SK-N-SH (cell line): ENCODE measurements at regions not wholly inside any gene's neighbourhood (a gene's known extent, or its start where the extent isn't known, plus 50 kb on each side); places are given as distances from the start of the nearest gene placed in this dataset.

Experiments used
- CTCF ChIA-PET: fragments of 300-600, 350-600 bp; formaldehyde crosslinking; extraction: SDS; loops from one replicate; lab custom pipeline; 2021; lab: Yijun Ruan, JAX
- POLR2A ChIA-PET: fragments of 350-600 bp; sonication (Branson Sonifier 250); formaldehyde crosslinking; extraction: SDS; loops from one replicate; lab custom pipeline; 2020; ENCODE audit warnings: antibody characterized with exemption, inconsistent platforms; lab: Yijun Ruan, JAX
- DNase-seq: peaks from one replicate; pipeline ENCODE4 v3.0.0; 2012
- H2AFZ ChIP-seq: fragments of 200-600 bp; sonication (generic); 2 replicates; pipeline ENCODE4 v1.8.1; 2016; ENCODE audit warnings: antibody characterized with exemption, mild to moderate bottlenecking, low read depth
- H3F3A ChIP-seq: fragments of 200-600 bp; sonication (generic); replicated peaks from 2 replicates; pipeline ENCODE3; 2016; ENCODE audit warnings: antibody characterized with exemption, mild to moderate bottlenecking; ENCODE audit not compliant: insufficient read depth
- H3K27ac ChIP-seq, 2 experiments: fragments of 200-500 bp in 1 of 2; fragments of 200-600 bp in 1 of 2; sonication (Bioruptor generic) in 1 of 2; sonication (generic), shearing (Covaris generic) in 1 of 2; 2 replicates each; pipeline versions ENCODE4 v1.5.1 to v1.6.1; 2014 to 2016; ENCODE audit warnings: low read depth in 2 of 2, inconsistent platforms in 1 of 2, low read length in 1 of 2, mild to moderate bottlenecking in 1 of 2, mixed read lengths in 1 of 2
- H3K27me3 ChIP-seq: fragments of 200-600 bp; sonication (generic), shearing (Covaris generic); 2 replicates; pipeline ENCODE4 v1.6.1; 2016; ENCODE audit warnings: mixed run types; ENCODE audit not compliant: insufficient read depth
- H3K36me3 ChIP-seq, 2 experiments: fragments of 200-500 bp in 1 of 2; fragments of 200-600 bp in 1 of 2; sonication (Bioruptor generic) in 1 of 2; sonication (generic) in 1 of 2; replicated peaks in 1 of 2; 2 replicates each; pipeline versions ENCODE3 to v1.5.1; 2014 to 2016; ENCODE audit warnings: low read length in 1 of 2, mild to moderate bottlenecking in 1 of 2; ENCODE audit not compliant: insufficient read depth in 2 of 2, control insufficient read depth in 1 of 2
- H3K4me1 ChIP-seq, 2 experiments: fragments of 200-500 bp in 1 of 2; fragments of 200-600 bp in 1 of 2; sonication (Bioruptor generic) in 1 of 2; sonication (generic), shearing (Covaris generic) in 1 of 2; 2 replicates each; pipeline versions ENCODE4 v1.5.1 to v1.6.1; 2014 to 2016; ENCODE audit warnings: low read depth in 1 of 2, low read length in 1 of 2, mixed run types in 1 of 2; ENCODE audit not compliant: insufficient read depth in 2 of 2, control insufficient read depth in 1 of 2
- H3K4me2 ChIP-seq: fragments of 200-600 bp; sonication (generic), shearing (Covaris generic); 2 replicates; pipeline ENCODE4 v1.6.1; 2017; ENCODE audit warnings: mixed run types
- H3K4me3 ChIP-seq, 2 experiments: fragments of 200-500 bp in 1 of 2; fragments of 200-600 bp in 1 of 2; sonication (Bioruptor generic) in 1 of 2; sonication (generic), shearing (Covaris generic) in 1 of 2; 2 replicates each; pipeline versions ENCODE4 v1.5.1 to v1.8.1; 2014 to 2016; ENCODE audit warnings: low read depth in 2 of 2, inconsistent platforms in 1 of 2, low read length in 1 of 2, mild to moderate bottlenecking in 1 of 2, mixed read lengths in 1 of 2, moderate library complexity in 1 of 2
- H3K79me2 ChIP-seq: fragments of 200-600 bp; sonication (generic); 2 replicates; pipeline ENCODE4 v1.8.1; 2017; ENCODE audit warnings: mild to moderate bottlenecking; ENCODE audit not compliant: insufficient read depth
- H3K9ac ChIP-seq: fragments of 200-600 bp; sonication (generic); 2 replicates; pipeline ENCODE4 v1.6.1; 2017; ENCODE audit warnings: mixed run types
- H3K9me2 ChIP-seq: fragments of 200-600 bp; sonication (generic); 2 replicates; pipeline ENCODE4 v1.6.1; 2017; ENCODE audit warnings: mixed run types
- H3K9me3 ChIP-seq: fragments of 200-600 bp; sonication (generic); 2 replicates; pipeline ENCODE4 v1.6.1; 2017; ENCODE audit warnings: mixed run types, mild to moderate bottlenecking, moderate library complexity
- H4K20me1 ChIP-seq: fragments of 200-600 bp; sonication (generic); 2 replicates; pipeline ENCODE4 v1.6.1; 2017; ENCODE audit warnings: mild to moderate bottlenecking, mixed run types; ENCODE audit not compliant: insufficient read depth
- CHD2 ChIP-seq: fragments of 150-350 bp; IDR thresholded peaks from 2 replicates; pipeline ENCODE4 v1.6.1; 2018; ENCODE audit warnings: low read length; ENCODE audit not compliant: partially characterized antibody
- CTCF ChIP-seq: fragments of 200-600 bp; sonication (generic); IDR thresholded peaks from 2 replicates; pipeline ENCODE4 v1.6.1; 2017; ENCODE audit warnings: antibody characterized with exemption, mild to moderate bottlenecking, moderate library complexity
- ELF1 ChIP-seq: IDR thresholded peaks from 2 replicates; pipeline ENCODE4 v1.4.0; 2012
- EP300 ChIP-seq, 2 experiments: IDR thresholded peaks; 2 replicates each; pipeline versions ENCODE4 v1.4.0 to v1.6.1; 2012; ENCODE audit warnings: borderline replicate concordance in 1 of 2, low read depth in 1 of 2, low read length in 1 of 2
- EZH2phosphoT487 ChIP-seq: fragments of 200-600 bp; sonication (generic); IDR thresholded peaks from 2 replicates; pipeline ENCODE4 v1.6.1; 2017; ENCODE audit warnings: low read depth, mixed run types, mild to moderate bottlenecking, antibody characterized with exemption, moderate library complexity, borderline replicate concordance
- FOXJ3 ChIP-seq: sonication (generic); formaldehyde crosslinking; IDR thresholded peaks from 2 replicates; pipeline ENCODE4 v1.5.1; 2020; ENCODE audit warnings: mild to moderate bottlenecking, missing genetic modification reagents
- FOXM1 ChIP-seq: IDR thresholded peaks from 2 replicates; pipeline ENCODE4 v1.4.0; 2012; ENCODE audit warnings: low read depth, mild to moderate bottlenecking
- GATA2 ChIP-seq: sonication (generic); formaldehyde crosslinking; IDR thresholded peaks from 2 replicates; pipeline ENCODE4 v1.5.0; 2020; ENCODE audit warnings: mild to moderate bottlenecking, missing genetic modification reagents
- IRF3 ChIP-seq: fragments of 150-350 bp; IDR thresholded peaks from 2 replicates; pipeline ENCODE4 v1.6.1; 2016; ENCODE audit warnings: mild to moderate bottlenecking, low read depth, low read length
- JUND ChIP-seq: IDR thresholded peaks from 2 replicates; pipeline ENCODE4 v1.4.0; 2012
- MAX ChIP-seq: IDR thresholded peaks from 2 replicates; pipeline ENCODE4 v1.4.0; 2012; ENCODE audit warnings: low read depth
- NFIC ChIP-seq: IDR thresholded peaks from 2 replicates; pipeline ENCODE4 v1.4.0; 2012; ENCODE audit warnings: borderline replicate concordance
- NRF1 ChIP-seq: IDR thresholded peaks from 2 replicates; pipeline ENCODE4 v1.6.1; 2012; ENCODE audit warnings: low read depth, mild to moderate bottlenecking, low read length
- POLR2AphosphoS5 ChIP-seq: IDR thresholded peaks from 2 replicates; pipeline ENCODE4 v1.6.1; 2012; ENCODE audit warnings: low read depth, low read length
- RAD21 ChIP-seq: IDR thresholded peaks from 2 replicates; pipeline ENCODE4 v1.6.1; 2012; ENCODE audit warnings: mild to moderate bottlenecking, low read length
- RCOR1 ChIP-seq: fragments of 150-350 bp; IDR thresholded peaks from 2 replicates; pipeline ENCODE4 v1.6.1; 2017; ENCODE audit warnings: antibody characterized with exemption, low read length
- RFX5 ChIP-seq: IDR thresholded peaks from 2 replicates; pipeline ENCODE4 v1.6.1; 2012; ENCODE audit warnings: mild to moderate bottlenecking, improper control_type of control experiment, low read length
- RXRA ChIP-seq: IDR thresholded peaks from 2 replicates; pipeline ENCODE4 v1.4.0; 2012; ENCODE audit warnings: low read depth, mild to moderate bottlenecking, borderline replicate concordance
- SIN3A ChIP-seq: IDR thresholded peaks from 2 replicates; pipeline ENCODE4 v1.6.1; 2012; ENCODE audit warnings: low read depth, mild to moderate bottlenecking, low read length, moderate library complexity, borderline replicate concordance
- TAF1 ChIP-seq: IDR thresholded peaks from 2 replicates; pipeline ENCODE4 v1.6.1; 2012; ENCODE audit warnings: low read depth, mild to moderate bottlenecking, low read length, moderate library complexity, borderline replicate concordance
- TCF12 ChIP-seq: IDR thresholded peaks from 2 replicates; pipeline ENCODE4 v1.4.0; 2012
- USF2 ChIP-seq: fragments of 150-350 bp; IDR thresholded peaks from 2 replicates; pipeline ENCODE4 v1.6.1; 2017; ENCODE audit warnings: antibody characterized with exemption, low read length, low read depth, borderline replicate concordance
- YY1 ChIP-seq: IDR thresholded peaks from 2 replicates; pipeline ENCODE4 v1.4.0; 2012; ENCODE audit warnings: low read depth, mild to moderate bottlenecking
- WGBS: methylation state at CpG from one replicate; pipeline ENCODE4 v1.1.6; 2017; ENCODE audit warnings: low lambda C conversion rate; 5-methylcytosine and 5-hydroxymethylcytosine counted together

- peaks cover 0 to 10% of the 10 kb centered on the region in 2 experiments; a peak in 2 of 4 replicates for H3K4me1 ChIP-seq
- ChIA-PET POLR2A (no interaction called here), CTCF (interaction anchor here (1.3 kb wide), 1 partner anchor 12 kb away, joined by 4 read pairs; no protein-coding TSS in a partner anchor)
- H3K9me2 ChIP-seq, result no peaks in the 10 kb centered on the region
- no peak overlapping the region for H3K4me2 ChIP-seq
- H3K4me3 ChIP-seq, result no peak overlapping the region
- WGBS, result 58% methylated on average over 6 of the region's 6 CpGs
- no peaks in the 10 kb centered on the region for H3K79me2 ChIP-seq
- no peaks in the 10 kb centered on the region for H4K20me1 ChIP-seq
- no peak for TF ChIP-seq SIN3A
- TF ChIP-seq EP300 (IDR thresholded peaks at IDR 0.05; ENCODE audit: borderline replicate concordance in 1 of 2, low read depth in 1 of 2, low read length in 1 of 2), result no peak
- TF ChIP-seq JUND, result no peak
- no peak for TF ChIP-seq MAX
- TF ChIP-seq GATA2, result no peak
- TF ChIP-seq RCOR1, result no peak
- no peak for TF ChIP-seq RXRA
- TF ChIP-seq TAF1, result no peak
- DNase-seq, result no peak
- no peaks in the 10 kb centered on the region for H3K36me3 ChIP-seq
- no peak overlapping the region for H2AFZ ChIP-seq
- no peaks in the 10 kb centered on the region for H3K27me3 ChIP-seq
- H3K9me3 ChIP-seq, result no peaks in the 10 kb centered on the region
- no peak overlapping the region for H3K9ac ChIP-seq
- peak overlapping the region in 1 of 2 experiments; percentile 62; a peak in 2 of 4 replicates for H3K27ac ChIP-seq
- H3F3A ChIP-seq, result no peaks in the 10 kb centered on the region
Observed at GRCh38 chr9:28034242-28034641, 461.0 kb upstream of the C9orf72 start.

- 57% methylated on average over 1 of the region's 1 CpG for WGBS
- Histone ChIP-seq H3K4me3 (no peak overlapping the region), H3K9me3 (no peaks in the 10 kb centered on the region), H3K9ac (no peak overlapping the region), H3F3A (no peaks in the 10 kb centered on the region), H3K9me2 (no peaks in the 10 kb centered on the region), H3K4me2 (no peak overlapping the region), H2AFZ (no peak overlapping the region), H3K27ac (peak overlapping the region in 1 of 2 experiments; percentile 58; a peak in 2 of 4 replicates), H3K27me3 (no peaks in the 10 kb centered on the region), H3K79me2 (no peaks in the 10 kb centered on the region), H3K36me3 (no peaks in the 10 kb centered on the region), H3K4me1 (peaks cover 0 to 3% of the 10 kb centered on the region in 2 experiments; a peak in 2 of 4 replicates), H4K20me1 (no peaks in the 10 kb centered on the region)
- POLR2A ChIA-PET, result no interaction called here
- no peak for DNase-seq
- CTCF ChIA-PET, result no interaction called here
- TF ChIP-seq NRF1 (no peak), RXRA (no peak), YY1 (no peak), CHD2 (no peak), USF2 (no peak), FOXJ3 (CRISPR knock-in tag) (no peak), POLR2AphosphoS5 (no peak), TAF1 (no peak), FOXM1 (no peak), EZH2phosphoT487 (no peak), NFIC (no peak), ELF1 (no peak), MAX (no peak), IRF3 (no peak), TCF12 (no peak), RFX5 (no peak), EP300 (IDR thresholded peaks at IDR 0.05; ENCODE audit: borderline replicate concordance in 1 of 2, low read depth in 1 of 2, low read length in 1 of 2) (no peak), CTCF (no peak), RAD21 (no peak)
Observed at GRCh38 chr9:28037968-28038367, 464.7 kb upstream of the C9orf72 start.
